Vagina (tissue), 2 donors: ENCODE measurements at regions not wholly inside any gene's neighbourhood (a gene's known extent, or its start where the extent isn't known, plus 50 kb on each side); places are given as distances from the start of the nearest gene placed in this dataset.

Source experiments
- CTCF ChIP-seq, 3 experiments: fragments of 450-650 bp in 2 of 3; fragments of 200-600 bp in 1 of 3; sonication (generic) in 1 of 3; IDR thresholded peaks; one replicate each; pipeline ENCODE4 v1.5.1; 2017 to 2019; ENCODE audit warnings: antibody characterized with exemption in 3 of 3, mild to moderate bottlenecking in 2 of 3, moderate library complexity in 2 of 3
- POLR2AphosphoS5 ChIP-seq, 2 donors: sonication (generic); formaldehyde crosslinking; IDR thresholded peaks; one replicate each; pipeline ENCODE4 v1.9.0; 2017; ENCODE audit warnings: antibody characterized with exemption in 2 of 2, mild to moderate bottlenecking in 2 of 2, low read depth in 1 of 2; ENCODE audit not compliant: insufficient read depth in 1 of 2

GRCh38 chr6:27765028-27765590 is 147.1 kb downstream of the OR2B2 start:
- TF ChIP-seq CTCF (IDR thresholded peaks at IDR 0.05) (no peak), POLR2AphosphoS5 (IDR thresholded peaks at IDR 0.05; ENCODE audit: insufficient read depth in 1 of 2, low read depth in 1 of 2) (no peak)
